Gastrocnemius medialis (tissue), 4 donors: ENCODE measurements at regions not wholly inside any gene's neighbourhood (a gene's known extent, or its start where the extent isn't known, plus 50 kb on each side); places are given as distances from the start of the nearest gene placed in this dataset.

ENCODE experiments used
- POLR2A ChIP-seq, 2 donors: fragments of 450-650 bp; IDR thresholded peaks; one replicate each; pipeline ENCODE4 v1.6.1; 2017; ENCODE audit warnings: antibody characterized with exemption in 2 of 2, mild to moderate bottlenecking in 2 of 2, moderate library complexity in 2 of 2
- TF ChIP-seq, protein P1 (sequence below), 5 experiments: fragments of 450-650 bp in 3 of 5; fragments of 200-600 bp in 2 of 5; sonication (generic) in 2 of 5; IDR thresholded peaks in 4 of 5; conservative IDR thresholded peaks in 1 of 5; 1 replicate in 4 of 5; 2 replicates in 1 of 5; pipeline ENCODE4 v1.5.1; 2016 to 2019; ENCODE audit warnings: antibody characterized with exemption in 5 of 5, mild to moderate bottlenecking in 3 of 5, moderate library complexity in 3 of 5

DNA sequence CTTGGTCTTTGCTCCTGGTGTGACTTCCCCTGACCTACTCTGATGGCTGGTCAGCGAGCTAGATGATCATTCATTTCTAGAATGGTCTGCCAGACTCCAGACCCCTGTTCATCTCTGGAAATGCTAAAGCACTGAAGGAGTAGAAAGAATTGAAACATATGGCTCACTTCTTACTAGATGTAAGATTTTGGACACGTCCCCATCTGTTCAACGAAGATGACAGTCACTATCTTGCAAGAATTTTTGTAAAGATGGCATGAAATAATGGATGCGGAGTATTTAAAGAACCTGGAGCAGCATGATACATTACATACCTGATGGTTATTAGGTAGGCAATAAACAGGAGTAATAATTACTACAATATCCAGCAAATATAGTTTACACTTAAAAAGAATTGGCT is 252.7 kb upstream of the SDK2 start:
- TF ChIP-seq POLR2A (IDR thresholded peaks at IDR 0.05), result no peak
- TF ChIP-seq, protein P1, sequence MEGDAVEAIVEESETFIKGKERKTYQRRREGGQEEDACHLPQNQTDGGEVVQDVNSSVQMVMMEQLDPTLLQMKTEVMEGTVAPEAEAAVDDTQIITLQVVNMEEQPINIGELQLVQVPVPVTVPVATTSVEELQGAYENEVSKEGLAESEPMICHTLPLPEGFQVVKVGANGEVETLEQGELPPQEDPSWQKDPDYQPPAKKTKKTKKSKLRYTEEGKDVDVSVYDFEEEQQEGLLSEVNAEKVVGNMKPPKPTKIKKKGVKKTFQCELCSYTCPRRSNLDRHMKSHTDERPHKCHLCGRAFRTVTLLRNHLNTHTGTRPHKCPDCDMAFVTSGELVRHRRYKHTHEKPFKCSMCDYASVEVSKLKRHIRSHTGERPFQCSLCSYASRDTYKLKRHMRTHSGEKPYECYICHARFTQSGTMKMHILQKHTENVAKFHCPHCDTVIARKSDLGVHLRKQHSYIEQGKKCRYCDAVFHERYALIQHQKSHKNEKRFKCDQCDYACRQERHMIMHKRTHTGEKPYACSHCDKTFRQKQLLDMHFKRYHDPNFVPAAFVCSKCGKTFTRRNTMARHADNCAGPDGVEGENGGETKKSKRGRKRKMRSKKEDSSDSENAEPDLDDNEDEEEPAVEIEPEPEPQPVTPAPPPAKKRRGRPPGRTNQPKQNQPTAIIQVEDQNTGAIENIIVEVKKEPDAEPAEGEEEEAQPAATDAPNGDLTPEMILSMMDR (IDR thresholded peaks at IDR 0.05 in 4 of 5, conservative IDR thresholded peaks at IDR 0.05 in 1 of 5), result no peak
